CD4-positive, alpha-beta T cell (primary cell): ENCODE measurements at regions not wholly inside any gene's neighbourhood (a gene's known extent, or its start where the extent isn't known, plus 50 kb on each side); places are given as distances from the start of the nearest gene placed in this dataset.

Experiments
- ATAC-seq: fragments of 200-7000 bp; cut with Tn5 transposase; one replicate; pipeline ENCODE4 v1.10.0; 2022; ENCODE audit warnings: mild to moderate bottlenecking; ENCODE audit not compliant: poor library complexity
- CTCF ChIA-PET: fragments of 350-600 bp; sonication (Branson Sonifier 250); formaldehyde crosslinking; loops from one replicate; lab custom pipeline; 2021; ENCODE audit warnings: antibody characterized with exemption, inconsistent platforms; lab: Charles Lee
- POLR2A ChIA-PET: fragments of 350-600 bp; sonication (Branson Sonifier 250); formaldehyde crosslinking; loops from one replicate; lab custom pipeline; 2021; ENCODE audit warnings: antibody characterized with exemption, inconsistent platforms; lab: Charles Lee
- DNase-seq, 14 experiments: peaks; one replicate each; pipeline ENCODE4 v3.0.0-alpha.2; 2013 to 2020; ENCODE audit warnings: mixed read lengths in 2 of 14
- H3K27ac ChIP-seq, 2 donors: one replicate each; pipeline versions ENCODE4 v1.5.1 to v1.7.0; 2013; ENCODE audit warnings: low read length in 2 of 2, low read depth in 1 of 2, mild to moderate bottlenecking in 1 of 2
- H3K27me3 ChIP-seq, 2 experiments: 1 replicate in 1 of 2; 2 replicates in 1 of 2; pipeline versions ENCODE4 v1.6.1 to v1.7.0; 2013; ENCODE audit warnings: low read length in 2 of 2, control low read depth in 1 of 2, mild to moderate bottlenecking in 1 of 2, moderate library complexity in 1 of 2; ENCODE audit not compliant: insufficient read depth in 2 of 2, control insufficient read depth in 1 of 2
- H3K36me3 ChIP-seq: one replicate; pipeline ENCODE4 v1.6.1; 2013; ENCODE audit warnings: low read length, control low read depth; ENCODE audit not compliant: insufficient read depth
- H3K4me1 ChIP-seq: one replicate; pipeline ENCODE4 v1.6.1; 2013; ENCODE audit warnings: low read length, control low read depth; ENCODE audit not compliant: insufficient read depth
- H3K4me3 ChIP-seq: one replicate; pipeline ENCODE4 v1.5.1; 2013; ENCODE audit warnings: mild to moderate bottlenecking, low read length, moderate library complexity
- H3K9me3 ChIP-seq, 2 experiments: 1 replicate in 1 of 2; 2 replicates in 1 of 2; pipeline versions ENCODE4 v1.6.1 to v1.7.0; 2013; ENCODE audit warnings: low read length in 2 of 2, mild to moderate bottlenecking in 2 of 2, control low read depth in 1 of 2, moderate library complexity in 1 of 2; ENCODE audit not compliant: control insufficient read depth in 1 of 2, insufficient read depth in 1 of 2
- H3K27ac Mint-ChIP-seq: one replicate; pipeline ENCODE4 v1.8.0; 2020; ENCODE audit warnings: mixed read lengths
- H3K27me3 Mint-ChIP-seq: one replicate; pipeline ENCODE4 v1.8.0; 2021; ENCODE audit warnings: mixed read lengths
- H3K36me3 Mint-ChIP-seq: one replicate; pipeline ENCODE4 v1.8.0; 2021; ENCODE audit warnings: low read depth, mixed read lengths
- H3K4me1 Mint-ChIP-seq: one replicate; pipeline ENCODE4 v1.8.0; 2021; ENCODE audit warnings: low read depth, mixed read lengths
- H3K4me3 Mint-ChIP-seq: one replicate; pipeline ENCODE4 v1.8.0; 2020; ENCODE audit warnings: mild to moderate bottlenecking, mixed read lengths
- H3K9me3 Mint-ChIP-seq: one replicate; pipeline ENCODE4 v1.8.0; 2020; ENCODE audit warnings: mixed read lengths
- CTCF ChIP-seq: fragments of 200-600 bp; IDR thresholded peaks from one replicate; pipeline ENCODE4 v1.8.0; 2022; ENCODE audit warnings: antibody characterized with exemption, mild to moderate bottlenecking
- intact Hi-C, 2 experiments: fragments of 100-400 bp; cut with DNase I in 1 of 2; cut with micrococcal nuclease in 1 of 2; formaldehyde crosslinking; loops; one replicate each; pipeline versions ENCODE4 v1.15.1 to v1.9.0; 2023 to 2025; cut with DNase I, micrococcal nuclease

DNA sequence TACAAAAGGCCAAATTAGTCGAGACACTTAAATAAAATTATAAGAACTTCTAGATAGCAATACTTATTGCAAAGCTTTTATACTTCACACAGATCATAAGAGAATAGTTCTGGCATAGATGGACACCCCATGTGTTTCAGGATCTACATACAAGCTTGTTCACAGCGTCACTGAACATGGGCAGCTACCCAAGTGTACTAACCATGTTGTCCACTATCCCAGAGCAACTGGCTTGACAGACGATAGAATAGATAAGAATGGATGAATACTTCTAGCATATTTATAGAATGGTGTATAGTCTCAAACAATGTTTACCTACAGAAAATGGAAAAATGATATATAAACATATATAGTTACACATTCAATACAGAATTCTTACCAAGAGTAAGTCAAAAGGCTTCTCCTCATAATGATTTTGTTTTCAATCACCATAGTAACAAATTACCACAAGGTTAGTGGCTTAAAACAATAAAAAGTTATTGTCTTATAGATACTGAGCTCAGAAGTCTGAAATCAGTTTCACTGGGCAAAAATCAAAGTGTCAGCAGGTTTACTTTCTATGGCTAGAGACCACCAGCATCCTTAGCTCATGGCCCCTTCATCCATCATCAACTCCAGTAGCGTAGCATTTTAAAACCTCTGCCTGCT is 446.7 kb downstream of the DMRTA1 start:
- H3K27ac Mint-ChIP-seq, result no peak overlapping the region
- DNase-seq (no peak), ATAC-seq (no peak)
- CTCF ChIA-PET, result no interaction called here
- intact Hi-C loops, result no loop called here
- Histone ChIP-seq H3K36me3 (no peaks in the 10 kb centered on the region), H3K27ac (no peak overlapping the region), H3K27me3 (no peaks in the 10 kb centered on the region), H3K9me3 (no peaks in the 10 kb centered on the region), H3K4me1 (no peaks in the 10 kb centered on the region), H3K4me3 (no peak overlapping the region)
- TF ChIP-seq CTCF, result no peak
- no peaks in the 10 kb centered on the region for H3K36me3 Mint-ChIP-seq
- POLR2A ChIA-PET, result no interaction called here
- H3K4me3 Mint-ChIP-seq, result no peak overlapping the region
- H3K9me3 Mint-ChIP-seq, result no peaks in the 10 kb centered on the region
- no peaks in the 10 kb centered on the region for H3K4me1 Mint-ChIP-seq
- no peaks in the 10 kb centered on the region for H3K27me3 Mint-ChIP-seq

GRCh38 chr9:22898591-22898990 is 452.0 kb downstream of the DMRTA1 start:
- Mint-ChIP-seq H3K27ac (no peak overlapping the region), H3K36me3 (no peaks in the 10 kb centered on the region), H3K27me3 (no peaks in the 10 kb centered on the region), H3K9me3 (peaks cover 2% of the 10 kb centered on the region), H3K4me3 (no peak overlapping the region), H3K4me1 (no peaks in the 10 kb centered on the region)
- no peak for DNase-seq
- H3K27ac ChIP-seq, result no peak overlapping the region
- H3K27me3 ChIP-seq, result no peaks in the 10 kb centered on the region
- CTCF ChIA-PET, result no interaction called here
- no peak overlapping the region for H3K4me3 ChIP-seq
- POLR2A ChIA-PET, result no interaction called here
- H3K9me3 ChIP-seq, result no peaks in the 10 kb centered on the region
- no peak for TF ChIP-seq CTCF
- no peak for ATAC-seq
- no peaks in the 10 kb centered on the region for H3K4me1 ChIP-seq
- no peaks in the 10 kb centered on the region for H3K36me3 ChIP-seq
- intact Hi-C loops, result no loop called here

DNA sequence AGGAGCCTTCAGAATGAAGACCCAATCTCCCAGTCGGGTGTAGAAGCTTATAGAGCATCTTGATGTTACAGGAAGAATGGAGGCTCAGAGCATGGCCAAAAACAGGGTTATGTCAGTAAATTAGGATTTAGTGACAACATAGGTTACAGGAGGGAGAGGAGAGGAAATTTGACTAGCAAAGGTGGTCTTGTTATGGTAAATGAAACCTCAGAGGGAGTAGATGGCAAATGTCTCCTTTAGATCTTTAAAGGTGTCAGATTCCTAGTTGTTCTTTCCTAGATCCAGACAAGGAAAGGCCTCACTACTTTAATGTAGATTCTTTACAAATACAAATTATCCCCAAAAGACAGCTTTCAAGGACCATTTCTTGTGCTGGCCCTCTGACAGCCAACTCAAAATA is 465.0 kb downstream of the DMRTA1 start:
- DNase-seq (no peak), ATAC-seq (no peak)
- H3K4me3 ChIP-seq, result no peak overlapping the region
- Mint-ChIP-seq H3K9me3 (peaks cover 10% of the 10 kb centered on the region), H3K27me3 (no peaks in the 10 kb centered on the region), H3K4me1 (no peaks in the 10 kb centered on the region), H3K4me3 (no peak overlapping the region), H3K27ac (no peak overlapping the region), H3K36me3 (no peaks in the 10 kb centered on the region)
- no peaks in the 10 kb centered on the region for H3K36me3 ChIP-seq
- ChIA-PET CTCF (no interaction called here), POLR2A (no interaction called here)
- no peaks in the 10 kb centered on the region for H3K4me1 ChIP-seq
- TF ChIP-seq CTCF, result no peak
- intact Hi-C loops, result no loop called here
- H3K27ac ChIP-seq, result no peak overlapping the region
- no peaks in the 10 kb centered on the region for H3K27me3 ChIP-seq
- peaks cover 0 to 4% of the 10 kb centered on the region in 2 experiments for H3K9me3 ChIP-seq
